Astrocyte of the cerebellum (primary cell): ENCODE measurements at regions not wholly inside any gene's neighbourhood (a gene's known extent, or its start where the extent isn't known, plus 50 kb on each side); places are given as distances from the start of the nearest gene placed in this dataset.
"Not testable (repeated sequence)": the region's sequence is repeated elsewhere in the genome, so short reads cannot be mapped to it uniquely, and the experiment has no call there.

Experiments
- DNase-seq: peaks from one replicate; pipeline ENCODE4 v3.0.0-alpha.2; 2011; ENCODE audit warnings: low read depth
- H3K4me3 ChIP-seq: 2 replicates; pipeline ENCODE4 v1.5.1; 2011; ENCODE audit warnings: mild to moderate bottlenecking, low read depth, low read length, moderate library complexity
- CTCF ChIP-seq: IDR thresholded peaks from 2 replicates; pipeline ENCODE4 v1.5.1; 2012; ENCODE audit warnings: low read length, low read depth, moderate library complexity, mild to moderate bottlenecking; ENCODE audit errors: missing control alignments
- in situ Hi-C: cut with HindIII; loops from 2 replicates; pipeline ENCODE4 v1.10.0; 2017; ENCODE audit warnings: low sequenced_read_pairs

DNA sequence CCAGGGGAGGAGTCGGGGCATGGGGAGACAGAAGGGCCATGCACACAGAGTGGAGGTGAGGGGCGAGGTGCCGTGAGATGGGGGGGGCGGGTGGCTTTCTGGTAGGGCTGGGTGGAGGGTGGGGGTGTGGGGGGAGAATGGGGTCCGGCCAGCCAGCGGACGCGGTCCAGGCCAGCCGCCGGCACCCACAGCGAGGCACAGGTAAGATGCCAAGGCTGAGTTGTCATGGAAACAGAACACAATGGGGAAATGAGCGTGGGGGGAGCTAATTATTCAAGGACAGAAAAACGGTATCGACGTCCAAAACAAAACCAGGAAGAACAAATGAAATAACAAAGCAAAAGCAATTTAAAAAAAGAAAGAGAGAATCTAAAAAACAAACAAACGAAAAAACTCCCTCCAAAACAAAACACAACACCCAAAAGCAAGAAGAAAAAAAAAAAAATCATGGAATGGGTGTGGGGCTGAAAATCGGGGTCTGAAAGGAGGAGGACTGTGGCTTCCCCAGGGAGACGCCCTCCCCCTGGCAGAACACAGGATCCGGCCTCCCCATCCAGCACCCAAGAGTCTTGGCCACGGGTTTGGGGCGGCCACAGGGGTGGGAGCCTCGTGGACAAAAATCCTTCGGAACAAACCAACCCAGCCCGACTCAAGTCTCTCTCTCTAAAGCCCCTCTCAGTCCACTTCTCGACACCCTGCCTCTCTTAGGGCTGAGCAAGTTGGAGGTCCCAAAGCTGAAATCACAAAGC, 92.5 kb downstream of the PTPRS start:
- no peak for TF ChIP-seq CTCF
- no peak overlapping the region for H3K4me3 ChIP-seq
- in situ Hi-C loops, result no loop called here
- DNase-seq, result no peak

- no peak for DNase-seq
- no peak for TF ChIP-seq CTCF
- no peak overlapping the region for H3K4me3 ChIP-seq
- in situ Hi-C loops, result no loop called here
Observed at GRCh38 chr19:5246554-5247155, 94.0 kb downstream of the PTPRS start.

DNA sequence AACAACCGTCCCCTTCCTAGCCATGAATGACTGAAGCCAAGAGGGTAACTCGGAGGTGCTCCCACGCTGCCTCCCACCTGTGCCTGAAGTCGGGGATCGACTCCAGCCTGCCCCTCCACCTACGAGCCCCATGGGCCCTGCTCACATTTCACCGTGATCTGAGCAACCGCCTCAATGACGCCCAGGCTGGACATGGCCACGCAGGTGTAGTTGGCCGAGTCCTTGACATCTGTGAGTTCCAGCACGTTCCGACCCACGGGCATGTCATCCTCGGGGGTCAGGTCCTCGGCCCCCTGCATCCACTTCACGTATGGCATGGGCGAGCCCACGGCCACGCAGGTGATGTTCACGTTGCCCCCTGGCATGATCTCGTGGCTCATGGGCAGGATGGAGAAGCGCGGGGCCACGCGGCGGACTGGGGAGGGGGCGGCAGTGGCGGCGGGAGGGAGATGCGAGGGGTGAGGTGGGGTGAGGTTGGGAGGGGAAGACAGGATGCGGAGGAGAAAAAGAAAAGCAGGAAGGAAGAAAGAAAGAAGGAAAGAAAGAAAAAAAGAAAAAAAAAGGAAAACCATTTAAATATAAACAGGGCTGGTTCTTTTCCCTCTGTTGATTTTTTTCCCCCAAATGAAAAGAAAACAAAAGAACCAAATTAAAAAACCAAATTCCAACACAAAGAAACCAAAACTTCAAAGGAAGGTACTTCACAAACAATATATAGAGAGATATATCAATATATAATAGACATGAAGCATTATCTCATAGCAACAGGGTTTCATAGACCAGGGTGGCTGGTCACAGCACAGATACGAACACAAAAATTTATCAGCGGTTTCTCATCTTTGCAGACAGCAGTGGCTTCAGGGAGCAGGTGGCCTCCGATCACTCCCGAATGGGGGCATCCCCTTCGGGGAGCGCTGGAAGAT, 94.7 kb downstream of the PTPRS start:
- no peak overlapping the region for H3K4me3 ChIP-seq
- no peak for DNase-seq
- in situ Hi-C loops, result no loop called here
- no peak for TF ChIP-seq CTCF

- in situ Hi-C loops, result no loop called here
- TF ChIP-seq CTCF, result no peak
- no peak overlapping the region for H3K4me3 ChIP-seq
- DNase-seq, result no peak
Observed at GRCh38 chr19:5244351-5244750, 96.3 kb downstream of the PTPRS start.

GRCh38 chr19:5243878-5244277, 96.7 kb downstream of the PTPRS start:
- in situ Hi-C loops, result no loop called here
- TF ChIP-seq CTCF, result no peak
- no peak overlapping the region for H3K4me3 ChIP-seq
- DNase-seq, result no peak

- DNase-seq, in situ Hi-C loops, H3K4me3 ChIP-seq: not testable (repeated sequence)
Observed at GRCh38 chr19:5241896-5242295, 98.7 kb downstream of the PTPRS start.

GRCh38 chr19:5240011-5240410, 100.6 kb downstream of the PTPRS start:
- no peak for DNase-seq
- no peak overlapping the region for H3K4me3 ChIP-seq
- TF ChIP-seq CTCF, result no peak
- in situ Hi-C loops, result no loop called here
